Tibial nerve (tissue), 4 donors: ENCODE measurements at regions not wholly inside any gene's neighbourhood (a gene's known extent, or its start where the extent isn't known, plus 50 kb on each side); places are given as distances from the start of the nearest gene placed in this dataset.

Experiments used
- CTCF ChIP-seq, 5 experiments: fragments of 200-600 bp in 3 of 5; fragments of 450-650 bp in 2 of 5; sonication (generic) in 3 of 5; IDR thresholded peaks; one replicate each; pipeline ENCODE4 v1.5.1; 2016 to 2019; ENCODE audit warnings: antibody characterized with exemption in 5 of 5, mild to moderate bottlenecking in 3 of 5, moderate library complexity in 2 of 5
- EP300 ChIP-seq, 2 donors: sonication (generic); formaldehyde crosslinking; IDR thresholded peaks; one replicate each; pipeline ENCODE4 v1.6.1; 2017; ENCODE audit warnings: antibody characterized with exemption in 2 of 2, mild to moderate bottlenecking in 1 of 2

- TF ChIP-seq EP300 (IDR thresholded peaks at IDR 0.05): no peak
- TF ChIP-seq CTCF (IDR thresholded peaks at IDR 0.05): no peak
Observed at GRCh38 chr1:222247811-222248310, 300.0 kb downstream of the HHIPL2 start.
